Spleen (tissue), 11 donors: ENCODE measurements at regions not wholly inside any gene's neighbourhood (a gene's known extent, or its start where the extent isn't known, plus 50 kb on each side); places are given as distances from the start of the nearest gene placed in this dataset.

Experiments
- DNase-seq: peaks from one replicate; pipeline ENCODE4 v3.0.0-alpha.2; 2020
- H3K27ac ChIP-seq, 8 donors: fragments of 200-600 bp; sonication (generic) in 7 of 8; 1 replicate in 4 of 8; 2 replicates in 4 of 8; pipeline versions ENCODE4 v1.5.0 to v1.8.0; 2016 to 2021; ENCODE audit warnings: inconsistent platforms in 4 of 8, mild to moderate bottlenecking in 4 of 8, moderate library complexity in 1 of 8
- H3K27me3 ChIP-seq, 7 donors: fragments of 200-600 bp; sonication (generic) in 6 of 7; replicated peaks in 1 of 7; 1 replicate in 4 of 7; 2 replicates in 3 of 7; pipeline versions ENCODE4 v1.5.0 to v1.8.0; 2016 to 2021; ENCODE audit warnings: inconsistent platforms in 3 of 7, mild to moderate bottlenecking in 1 of 7
- H3K36me3 ChIP-seq, 6 donors: fragments of 200-600 bp; sonication (generic) in 5 of 6; 1 replicate in 4 of 6; 2 replicates in 2 of 6; pipeline versions ENCODE4 v1.5.0 to v1.8.0; 2016 to 2021; ENCODE audit warnings: inconsistent platforms in 2 of 6
- H3K4me1 ChIP-seq, 6 donors: fragments of 200-600 bp; sonication (generic) in 5 of 6; 1 replicate in 3 of 6; 2 replicates in 3 of 6; pipeline versions ENCODE4 v1.5.0 to v1.8.0; 2016 to 2021; ENCODE audit warnings: inconsistent platforms in 3 of 6
- H3K4me3 ChIP-seq, 8 donors: fragments of 200-600 bp; sonication (generic) in 7 of 8; 1 replicate in 4 of 8; 2 replicates in 4 of 8; pipeline versions ENCODE4 v1.5.0 to v1.8.0; 2016 to 2021; ENCODE audit warnings: inconsistent platforms in 4 of 8, mild to moderate bottlenecking in 4 of 8, moderate library complexity in 2 of 8
- H3K9me3 ChIP-seq, 8 donors: fragments of 200-600 bp; sonication (generic) in 7 of 8; 1 replicate in 4 of 8; 2 replicates in 4 of 8; pipeline versions ENCODE4 v1.5.0 to v1.8.0; 2016 to 2021; ENCODE audit warnings: inconsistent platforms in 4 of 8
- POLR2A ChIP-seq, 3 donors: fragments of 450-650 bp; IDR thresholded peaks; one replicate each; pipeline ENCODE4 v1.5.1; 2017; ENCODE audit warnings: antibody characterized with exemption in 3 of 3, mild to moderate bottlenecking in 1 of 3
- POLR2AphosphoS5 ChIP-seq, 3 donors: sonication (generic); formaldehyde crosslinking; IDR thresholded peaks; one replicate each; pipeline ENCODE4 v1.5.1; 2017; ENCODE audit warnings: antibody characterized with exemption in 3 of 3
- WGBS, 5 donors: extraction: QIAGEN DNeasy Blood & Tissue Kit in 3 of 5; methylation state at CpG; one replicate each; pipeline versions ENCODE4 v1.1.5 to v1.1.7; 2013 to 2018; 5-methylcytosine and 5-hydroxymethylcytosine counted together
- intact Hi-C: fragments of 100-400 bp; cut with DNase I; formaldehyde crosslinking; loops from one replicate; pipeline ENCODE4 v1.15.0; 2023; ENCODE audit warnings: low total_unique reads
- TF ChIP-seq, protein P1 (sequence below), 11 experiments: fragments of 200-600 bp in 7 of 11; fragments of 450-650 bp in 4 of 11; sonication (generic) in 4 of 11; IDR thresholded peaks in 8 of 11; conservative IDR thresholded peaks in 3 of 11; 1 replicate in 7 of 11; 2 replicates in 4 of 11; pipeline versions ENCODE4 v1.4.0 to v1.8.0; 2016 to 2021; ENCODE audit warnings: antibody characterized with exemption in 11 of 11, inconsistent platforms in 4 of 11, mild to moderate bottlenecking in 1 of 11
- donor health status: healthy with polysubstance abuse.
- donor health status: DM: no; HTN: no; CAD: no; lungs with moderate emphysema.
- donor health status: DM: no; HTN: no; CAD: no.
- donor health status: Bipolar disorder and iron deficiency.
- donor health status: healthy.
- donor health status: DM: no; HTN: no; CAD: no.
- donor health status: DM: yes; HTN: yes; CAD: no.

- H3K4me3 ChIP-seq = no peak overlapping the region
- H3K27ac ChIP-seq = no peak overlapping the region
- H3K36me3 ChIP-seq = no peaks in the 10 kb centered on the region
- DNase-seq = no peak
- no peaks in the 10 kb centered on the region for H3K4me1 ChIP-seq
- WGBS, 5 donors = 67 to 91% (median 85%) methylated on average over 7 of the region's 7 CpGs
- H3K27me3 ChIP-seq = no peaks in the 10 kb centered on the region
- H3K9me3 ChIP-seq = no peaks in the 10 kb centered on the region
- intact Hi-C loops = no loop called here
- TF ChIP-seq, protein P1, sequence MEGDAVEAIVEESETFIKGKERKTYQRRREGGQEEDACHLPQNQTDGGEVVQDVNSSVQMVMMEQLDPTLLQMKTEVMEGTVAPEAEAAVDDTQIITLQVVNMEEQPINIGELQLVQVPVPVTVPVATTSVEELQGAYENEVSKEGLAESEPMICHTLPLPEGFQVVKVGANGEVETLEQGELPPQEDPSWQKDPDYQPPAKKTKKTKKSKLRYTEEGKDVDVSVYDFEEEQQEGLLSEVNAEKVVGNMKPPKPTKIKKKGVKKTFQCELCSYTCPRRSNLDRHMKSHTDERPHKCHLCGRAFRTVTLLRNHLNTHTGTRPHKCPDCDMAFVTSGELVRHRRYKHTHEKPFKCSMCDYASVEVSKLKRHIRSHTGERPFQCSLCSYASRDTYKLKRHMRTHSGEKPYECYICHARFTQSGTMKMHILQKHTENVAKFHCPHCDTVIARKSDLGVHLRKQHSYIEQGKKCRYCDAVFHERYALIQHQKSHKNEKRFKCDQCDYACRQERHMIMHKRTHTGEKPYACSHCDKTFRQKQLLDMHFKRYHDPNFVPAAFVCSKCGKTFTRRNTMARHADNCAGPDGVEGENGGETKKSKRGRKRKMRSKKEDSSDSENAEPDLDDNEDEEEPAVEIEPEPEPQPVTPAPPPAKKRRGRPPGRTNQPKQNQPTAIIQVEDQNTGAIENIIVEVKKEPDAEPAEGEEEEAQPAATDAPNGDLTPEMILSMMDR (IDR thresholded peaks at IDR 0.05 in 8 of 11, conservative IDR thresholded peaks at IDR 0.05 in 3 of 11) = no peak
- TF ChIP-seq POLR2A (IDR thresholded peaks at IDR 0.05) = no peak
- no peak for TF ChIP-seq POLR2AphosphoS5 (IDR thresholded peaks at IDR 0.05)
Observed at GRCh38 chr10:90180886-90181691, 479.7 kb downstream of the KIF20B start.

- intact Hi-C loops = no loop called here
- H3K27me3 ChIP-seq = no peaks in the 10 kb centered on the region
- TF ChIP-seq POLR2A (IDR thresholded peaks at IDR 0.05) (no peak), POLR2AphosphoS5 (IDR thresholded peaks at IDR 0.05) (no peak)
- TF ChIP-seq, protein P1 (IDR thresholded peaks at IDR 0.05 in 8 of 11, conservative IDR thresholded peaks at IDR 0.05 in 3 of 11) = no peak
- WGBS, 5 donors = 34 to 85% (median 56%) methylated on average over 1 of the region's 1 CpG
- H3K9me3 ChIP-seq = no peaks in the 10 kb centered on the region
- no peaks in the 10 kb centered on the region for H3K4me1 ChIP-seq
- no peak overlapping the region for H3K4me3 ChIP-seq
- no peaks in the 10 kb centered on the region for H3K36me3 ChIP-seq
- H3K27ac ChIP-seq = no peak overlapping the region
- DNase-seq = no peak
Observed at GRCh38 chr10:90192825-90193224, 491.4 kb downstream of the KIF20B start.

DNA sequence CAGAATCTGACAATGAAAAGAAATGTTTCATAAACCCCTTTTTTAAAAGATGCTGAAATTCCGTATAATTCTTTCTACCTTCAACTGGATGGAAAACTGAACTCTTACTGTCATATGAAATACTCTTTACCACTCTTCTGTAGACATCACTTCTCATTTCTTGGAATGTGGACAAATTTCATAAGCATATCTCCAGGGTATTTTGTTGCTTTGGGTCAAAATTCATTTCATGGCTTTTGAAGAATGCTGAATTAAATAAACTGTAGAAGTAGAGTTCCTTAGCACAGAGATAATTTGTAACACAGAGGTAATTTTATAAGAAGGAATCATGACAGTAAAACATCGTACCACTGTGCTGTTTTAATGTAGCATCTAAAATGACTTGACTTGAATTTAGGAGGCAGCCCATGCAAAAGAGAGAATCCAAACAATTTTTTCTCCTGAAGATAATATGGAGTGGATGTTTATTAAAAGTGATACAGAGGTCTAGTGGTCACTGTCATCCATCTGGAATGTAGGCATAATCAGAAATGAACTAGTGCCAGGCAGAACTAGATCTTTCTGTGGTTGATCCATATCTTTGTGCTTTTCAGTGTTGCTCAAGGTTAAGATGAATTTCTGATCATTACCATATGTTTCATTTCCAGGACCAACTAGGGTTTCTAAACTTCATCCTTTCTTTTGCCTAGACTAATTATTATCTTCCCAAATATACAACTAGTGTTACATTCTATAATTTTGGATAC is 492.0 kb downstream of the KIF20B start:
- DNase-seq = no peak
- intact Hi-C loops = no loop called here
- TF ChIP-seq, protein P1 (IDR thresholded peaks at IDR 0.05 in 8 of 11, conservative IDR thresholded peaks at IDR 0.05 in 3 of 11) = no peak
- TF ChIP-seq POLR2AphosphoS5 (IDR thresholded peaks at IDR 0.05) (no peak), POLR2A (IDR thresholded peaks at IDR 0.05) (no peak)
- 86 to 97% (median 93%) methylated on average over 2 of the region's 2 CpGs for WGBS, 5 donors
- Histone ChIP-seq H3K27ac (no peak overlapping the region), H3K4me3 (no peak overlapping the region), H3K36me3 (no peaks in the 10 kb centered on the region), H3K27me3 (no peaks in the 10 kb centered on the region), H3K4me1 (no peaks in the 10 kb centered on the region), H3K9me3 (no peaks in the 10 kb centered on the region)

GRCh38 chr10:90195288-90195840 is 494.0 kb downstream of the KIF20B start:
- Histone ChIP-seq H3K27ac (no peak overlapping the region), H3K36me3 (no peaks in the 10 kb centered on the region), H3K4me1 (no peaks in the 10 kb centered on the region), H3K9me3 (no peaks in the 10 kb centered on the region), H3K4me3 (no peak overlapping the region), H3K27me3 (no peaks in the 10 kb centered on the region)
- TF ChIP-seq POLR2A (IDR thresholded peaks at IDR 0.05) (no peak), POLR2AphosphoS5 (IDR thresholded peaks at IDR 0.05) (no peak)
- TF ChIP-seq, protein P1 (IDR thresholded peaks at IDR 0.05 in 8 of 11, conservative IDR thresholded peaks at IDR 0.05 in 3 of 11) = no peak
- DNase-seq = no peak
- WGBS, 5 donors = 66 to 83% (median 75%) methylated on average over 3 of the region's 3 CpGs
- intact Hi-C loops = no loop called here
